OCI-LY7 (cell line): ENCODE measurements at regions not wholly inside any gene's neighbourhood (a gene's known extent, or its start where the extent isn't known, plus 50 kb on each side); places are given as distances from the start of the nearest gene placed in this dataset.

Experiments used
- BruUV-seq: library from RNA; stranded (reverse); fragments of 400-500 nt; replicated peaks from 2 replicates; lab custom pipeline; 2021; lab: Mats Ljungman, UMichigan
- CTCF ChIA-PET: fragments of 300-600 bp; sonication (Branson Sonifier 250); formaldehyde crosslinking; loops from one replicate; lab custom pipeline; 2022; ENCODE audit warnings: antibody characterized with exemption; ENCODE audit not compliant: unreplicated experiment; lab: Charles Lee
- POLR2A ChIA-PET: fragments of 300-600 bp; sonication (Branson Sonifier 250); formaldehyde crosslinking; loops from one replicate; lab custom pipeline; 2022; ENCODE audit warnings: antibody characterized with exemption; lab: Charles Lee
- DNase-seq: peaks from one replicate; pipeline ENCODE4 v3.0.0-alpha.2; 2015; ENCODE audit warnings: low spot score
- H2AFZ ChIP-seq: fragments of 200-600 bp; sonication (generic), shearing (Covaris generic); 2 replicates; pipeline ENCODE4 v1.6.1; 2014; ENCODE audit warnings: mild to moderate bottlenecking, antibody characterized with exemption, low read length, moderate library complexity
- H3K27ac ChIP-seq: fragments of 200-600 bp; sonication (generic); 2 replicates; pipeline ENCODE4 v1.5.1; 2014; ENCODE audit warnings: mixed run types, low read depth, mild to moderate bottlenecking, moderate library complexity, low read length, inconsistent platforms; ENCODE audit not compliant: poor library complexity, severe bottlenecking
- H3K36me3 ChIP-seq: fragments of 200-600 bp; sonication (generic); 2 replicates; pipeline ENCODE4 v1.6.1; 2014; ENCODE audit warnings: mild to moderate bottlenecking, antibody characterized with exemption, low read length, moderate library complexity, mixed read lengths; ENCODE audit not compliant: insufficient read depth
- H3K4me1 ChIP-seq: fragments of 200-600 bp; sonication (generic); 2 replicates; pipeline ENCODE4 v1.5.1; 2014; ENCODE audit warnings: mild to moderate bottlenecking, low read length; ENCODE audit not compliant: insufficient read depth, poor library complexity, severe bottlenecking
- H3K4me2 ChIP-seq: fragments of 200-600 bp; sonication (generic); 2 replicates; pipeline ENCODE4 v1.6.1; 2014; ENCODE audit warnings: mild to moderate bottlenecking, low read length
- H3K4me3 ChIP-seq: fragments of 200-600 bp; sonication (generic); 2 replicates; pipeline ENCODE4 v1.5.1; 2014; ENCODE audit warnings: mild to moderate bottlenecking, low read depth, low read length; ENCODE audit not compliant: poor library complexity, severe bottlenecking
- H3K79me2 ChIP-seq: fragments of 200-600 bp; sonication (generic); 2 replicates; pipeline ENCODE4 v1.6.1; 2016; ENCODE audit warnings: low read depth, mild to moderate bottlenecking, low read length, moderate library complexity, mixed read lengths; ENCODE audit not compliant: insufficient read depth
- H3K9me2 ChIP-seq: fragments of 200-600 bp; sonication (generic); 2 replicates; pipeline ENCODE4 v1.6.1; 2016; ENCODE audit warnings: mild to moderate bottlenecking, low read length, mixed read lengths; ENCODE audit not compliant: insufficient read depth
- H3K9me3 ChIP-seq: fragments of 200-600 bp; sonication (generic); 2 replicates; pipeline ENCODE4 v1.6.1; 2014; ENCODE audit warnings: mild to moderate bottlenecking, mixed run types, low read length, mixed read lengths
- H4K20me1 ChIP-seq: fragments of 200-600 bp; sonication (generic); 2 replicates; pipeline ENCODE4 v1.6.1; 2014; ENCODE audit warnings: mild to moderate bottlenecking, antibody characterized with exemption, low read length, moderate library complexity, mixed read lengths; ENCODE audit not compliant: insufficient read depth
- CTCF ChIP-seq: fragments of 200-600 bp; sonication (generic); conservative IDR thresholded peaks from 2 replicates; pipeline ENCODE4 v1.5.1; 2014; ENCODE audit warnings: mild to moderate bottlenecking, antibody characterized with exemption, low read length, moderate library complexity, mixed read lengths
- EZH2phosphoT487 ChIP-seq: fragments of 200-600 bp; sonication (generic); IDR thresholded peaks from 2 replicates; pipeline ENCODE4 v1.6.1; 2018; ENCODE audit warnings: low read depth, borderline replicate concordance, mild to moderate bottlenecking, mixed run types, antibody characterized with exemption, low read length, moderate library complexity, mixed read lengths
- intact Hi-C: fragments of 100-400 bp; cut with micrococcal nuclease; formaldehyde crosslinking; loops from one replicate; pipeline ENCODE4 v1.10.0; 2022; ENCODE audit not compliant: unreplicated experiment

- H3K4me1 ChIP-seq, result peaks cover 13% of the 10 kb centered on the region
- H3K4me3 ChIP-seq, result no peak overlapping the region
- no peak for DNase-seq
- ChIA-PET CTCF (interaction anchor here (2.2 kb wide), 1 partner anchor 149 kb away, joined by 9 read pairs; no protein-coding TSS in a partner anchor), POLR2A (interaction anchor here (0.6 to 0.8 kb wide), 2 partner anchors 23 to 101 kb away, joined by 3 read pairs; no protein-coding TSS in a partner anchor)
- intact Hi-C loops, result loop anchor here (5.0 to 10.0 kb wide), 3 partner anchors 150 to 932 kb away; partner anchors contain the start of genes GABRA5 and UBE3A
- no TSS peak for BruUV-seq
- TF ChIP-seq EZH2phosphoT487 (no peak), CTCF (no peak)
- no peaks in the 10 kb centered on the region for H3K36me3 ChIP-seq
- no peaks in the 10 kb centered on the region for H3K79me2 ChIP-seq
- H3K4me2 ChIP-seq, result no peak overlapping the region
- no peaks in the 10 kb centered on the region for H3K9me2 ChIP-seq
- no peaks in the 10 kb centered on the region for H4K20me1 ChIP-seq
- H3K27ac ChIP-seq, result no peak overlapping the region
- peaks cover 8% of the 10 kb centered on the region; the same call in 1 of the 2 replicates for H3K9me3 ChIP-seq
- H2AFZ ChIP-seq, result no peak overlapping the region; the same call in 1 of the 2 replicates
Measured at GRCh38 chr15:25932696-25933095, 69.6 kb upstream of the ATP10A start.

GRCh38 chr15:25931851-25932250 is 68.7 kb upstream of the ATP10A start:
- H3K79me2 ChIP-seq, result no peaks in the 10 kb centered on the region
- no peak overlapping the region for H3K27ac ChIP-seq
- no peak for DNase-seq
- intact Hi-C loops, result loop anchor here (5.0 to 10.0 kb wide), 3 partner anchors 150 to 933 kb away; partner anchors contain the start of genes GABRA5 and UBE3A
- H3K36me3 ChIP-seq, result no peaks in the 10 kb centered on the region
- peaks cover 8% of the 10 kb centered on the region; the same call in 1 of the 2 replicates for H3K9me3 ChIP-seq
- no peaks in the 10 kb centered on the region for H3K9me2 ChIP-seq
- no TSS peak for BruUV-seq
- peaks cover 13% of the 10 kb centered on the region for H3K4me1 ChIP-seq
- CTCF ChIA-PET, result no interaction called here
- H2AFZ ChIP-seq, result no peak overlapping the region
- H4K20me1 ChIP-seq, result no peaks in the 10 kb centered on the region
- no peak for TF ChIP-seq CTCF
- H3K4me2 ChIP-seq, result no peak overlapping the region
- POLR2A ChIA-PET, result interaction anchor here (0.8 kb wide), 1 partner anchor 100 kb away, joined by 3 read pairs; no protein-coding TSS in a partner anchor
- H3K4me3 ChIP-seq, result no peak overlapping the region

GRCh38 chr15:25930931-25931330 is 67.8 kb upstream of the ATP10A start:
- Histone ChIP-seq H3K9me2 (no peaks in the 10 kb centered on the region), H3K4me1 (peaks cover 13% of the 10 kb centered on the region), H3K4me3 (no peak overlapping the region), H3K9me3 (peaks cover 8% of the 10 kb centered on the region; the same call in 1 of the 2 replicates), H4K20me1 (no peaks in the 10 kb centered on the region), H3K4me2 (no peak overlapping the region), H3K36me3 (no peaks in the 10 kb centered on the region), H3K27ac (no peak overlapping the region), H2AFZ (no peak overlapping the region), H3K79me2 (no peaks in the 10 kb centered on the region)
- no peak for DNase-seq
- TF ChIP-seq EZH2phosphoT487, result no peak
- no peak for TF ChIP-seq CTCF
- BruUV-seq, result no TSS peak
- CTCF ChIA-PET, result no interaction called here
- intact Hi-C loops, result loop anchor here (5.0 to 10.0 kb wide), 3 partner anchors 149 to 934 kb away; partner anchors contain the start of genes GABRA5 and UBE3A
- POLR2A ChIA-PET, result no interaction called here
